KMS-11 (cell line): ENCODE measurements at regions not wholly inside any gene's neighbourhood (a gene's known extent, or its start where the extent isn't known, plus 50 kb on each side); places are given as distances from the start of the nearest gene placed in this dataset.

Experiments
- H2AFZ ChIP-seq: fragments of 200-600 bp; sonication (generic); 2 replicates; pipeline ENCODE4 v1.6.1; 2016; ENCODE audit warnings: antibody characterized with exemption, mixed run types, low read depth
- H3K27ac ChIP-seq: fragments of 200-600 bp; sonication (generic); 2 replicates; pipeline ENCODE4 v1.6.1; 2016; ENCODE audit warnings: mild to moderate bottlenecking, mixed run types
- H3K27me3 ChIP-seq: fragments of 200-600 bp; sonication (generic); 2 replicates; pipeline ENCODE4 v1.6.1; 2017; ENCODE audit warnings: mild to moderate bottlenecking, low read depth, mixed run types, moderate library complexity; ENCODE audit not compliant: insufficient read depth
- H3K36me3 ChIP-seq: fragments of 200-600 bp; sonication (generic); 2 replicates; pipeline ENCODE4 v1.6.1; 2017; ENCODE audit warnings: mild to moderate bottlenecking, mixed run types; ENCODE audit not compliant: insufficient read depth
- H3K4me1 ChIP-seq: fragments of 200-600 bp; sonication (generic); 2 replicates; pipeline ENCODE4 v1.6.1; 2016; ENCODE audit warnings: mild to moderate bottlenecking, low read depth, mixed run types; ENCODE audit not compliant: poor library complexity, severe bottlenecking
- H3K4me2 ChIP-seq: fragments of 200-600 bp; sonication (generic); 2 replicates; pipeline ENCODE4 v1.7.0; 2016; ENCODE audit warnings: mild to moderate bottlenecking, mixed run types
- H3K4me3 ChIP-seq: fragments of 200-600 bp; sonication (generic); IDR thresholded peaks from 2 replicates; pipeline ENCODE4 v1.6.1; 2017; ENCODE audit warnings: low read depth, low read length, mixed read lengths; ENCODE audit not compliant: insufficient read depth
- H3K79me2 ChIP-seq: fragments of 200-600 bp; sonication (generic); 2 replicates; pipeline ENCODE4 v1.6.1; 2016; ENCODE audit warnings: low read depth, mixed run types; ENCODE audit not compliant: insufficient read depth
- H3K9ac ChIP-seq: fragments of 200-600 bp; sonication (generic); 2 replicates; pipeline ENCODE4 v1.6.1; 2016; ENCODE audit warnings: mild to moderate bottlenecking, mixed run types
- H4K20me1 ChIP-seq: fragments of 200-600 bp; sonication (generic); 2 replicates; pipeline ENCODE4 v1.6.1; 2016; ENCODE audit warnings: mild to moderate bottlenecking, mixed run types; ENCODE audit not compliant: insufficient read depth
- TF ChIP-seq, protein P1 (sequence below): fragments of 200-600 bp; sonication (generic); conservative IDR thresholded peaks from 2 replicates; pipeline ENCODE4 v1.6.1; 2017; ENCODE audit warnings: low read depth, mild to moderate bottlenecking, antibody characterized with exemption, low read length, moderate library complexity, mixed read lengths

DNA sequence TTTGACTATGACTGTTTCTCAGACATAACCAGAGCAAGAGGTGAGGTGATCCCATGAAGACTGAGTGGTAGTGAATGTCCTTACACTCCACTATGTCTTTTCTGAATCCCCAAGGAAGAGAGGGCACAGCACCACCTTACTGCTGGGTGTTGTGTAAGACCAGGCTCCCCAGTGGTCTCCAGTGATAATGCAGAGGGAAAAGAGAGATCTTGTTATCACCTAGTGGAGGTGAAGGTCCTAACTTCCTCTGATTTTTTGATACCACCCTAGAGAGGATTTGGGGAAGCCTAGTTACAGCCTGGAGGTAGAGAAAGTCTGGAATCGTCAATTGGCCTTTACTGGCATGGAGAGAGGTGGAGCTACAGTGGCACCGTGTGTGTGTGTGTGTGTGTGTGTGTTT lies 288.0 kb upstream of the BCHE start:
- TF ChIP-seq, protein P1, sequence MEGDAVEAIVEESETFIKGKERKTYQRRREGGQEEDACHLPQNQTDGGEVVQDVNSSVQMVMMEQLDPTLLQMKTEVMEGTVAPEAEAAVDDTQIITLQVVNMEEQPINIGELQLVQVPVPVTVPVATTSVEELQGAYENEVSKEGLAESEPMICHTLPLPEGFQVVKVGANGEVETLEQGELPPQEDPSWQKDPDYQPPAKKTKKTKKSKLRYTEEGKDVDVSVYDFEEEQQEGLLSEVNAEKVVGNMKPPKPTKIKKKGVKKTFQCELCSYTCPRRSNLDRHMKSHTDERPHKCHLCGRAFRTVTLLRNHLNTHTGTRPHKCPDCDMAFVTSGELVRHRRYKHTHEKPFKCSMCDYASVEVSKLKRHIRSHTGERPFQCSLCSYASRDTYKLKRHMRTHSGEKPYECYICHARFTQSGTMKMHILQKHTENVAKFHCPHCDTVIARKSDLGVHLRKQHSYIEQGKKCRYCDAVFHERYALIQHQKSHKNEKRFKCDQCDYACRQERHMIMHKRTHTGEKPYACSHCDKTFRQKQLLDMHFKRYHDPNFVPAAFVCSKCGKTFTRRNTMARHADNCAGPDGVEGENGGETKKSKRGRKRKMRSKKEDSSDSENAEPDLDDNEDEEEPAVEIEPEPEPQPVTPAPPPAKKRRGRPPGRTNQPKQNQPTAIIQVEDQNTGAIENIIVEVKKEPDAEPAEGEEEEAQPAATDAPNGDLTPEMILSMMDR, result no peak
- H3K79me2 ChIP-seq, result no peaks in the 10 kb centered on the region
- H3K4me3 ChIP-seq, result no peak overlapping the region
- no peak overlapping the region for H2AFZ ChIP-seq
- H3K27ac ChIP-seq, result no peak overlapping the region
- no peak overlapping the region for H3K9ac ChIP-seq
- no peaks in the 10 kb centered on the region for H3K4me1 ChIP-seq
- H3K4me2 ChIP-seq, result no peak overlapping the region
- no peaks in the 10 kb centered on the region for H4K20me1 ChIP-seq
- H3K36me3 ChIP-seq, result no peaks in the 10 kb centered on the region
- H3K27me3 ChIP-seq, result no peaks in the 10 kb centered on the region

DNA sequence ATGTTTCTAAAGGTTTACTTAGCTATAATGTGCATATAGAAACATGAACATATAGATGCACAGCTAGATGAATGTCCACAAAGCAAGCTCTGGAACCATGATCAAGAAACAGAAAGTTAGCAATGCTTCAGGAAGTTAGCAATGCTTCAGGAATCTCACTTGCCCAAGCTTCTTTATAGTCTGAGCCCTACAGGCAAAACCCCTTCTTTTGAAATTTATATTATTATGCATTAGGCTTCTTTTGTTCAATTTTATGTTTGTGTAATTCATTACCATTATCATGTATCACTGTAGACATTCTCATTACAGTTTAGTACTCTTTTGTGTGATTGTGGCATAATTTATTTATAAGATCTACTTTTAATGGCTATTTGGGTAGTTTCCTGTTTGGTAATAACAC lies 286.4 kb upstream of the BCHE start:
- no peaks in the 10 kb centered on the region for H4K20me1 ChIP-seq
- TF ChIP-seq, protein P1, result no peak
- no peak overlapping the region for H3K4me3 ChIP-seq
- no peaks in the 10 kb centered on the region for H3K4me1 ChIP-seq
- H3K27me3 ChIP-seq, result no peaks in the 10 kb centered on the region
- no peak overlapping the region for H3K4me2 ChIP-seq
- no peak overlapping the region for H3K27ac ChIP-seq
- H3K79me2 ChIP-seq, result no peaks in the 10 kb centered on the region
- no peaks in the 10 kb centered on the region for H3K36me3 ChIP-seq
- H3K9ac ChIP-seq, result no peak overlapping the region
- H2AFZ ChIP-seq, result no peak overlapping the region

DNA sequence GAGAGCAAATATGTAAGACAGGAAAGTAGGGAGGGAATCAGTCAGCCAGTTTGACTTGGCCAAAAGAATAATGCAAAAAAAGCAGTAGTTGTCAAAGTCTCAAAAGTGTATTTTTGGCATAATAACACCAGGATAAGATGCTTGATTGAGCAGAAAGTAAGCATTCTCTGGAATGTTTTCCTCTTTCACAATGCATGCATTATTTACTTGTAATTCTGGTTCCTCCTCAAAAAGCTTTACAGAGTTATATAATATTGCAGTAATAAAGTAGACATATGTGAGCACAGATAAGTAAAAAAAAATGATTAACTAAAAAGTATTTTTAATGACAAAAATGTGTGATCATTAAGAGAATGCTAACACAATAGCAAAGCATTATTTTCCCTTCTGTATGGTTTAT lies 285.9 kb upstream of the BCHE start:
- no peak overlapping the region for H3K27ac ChIP-seq
- H4K20me1 ChIP-seq, result no peaks in the 10 kb centered on the region
- H3K9ac ChIP-seq, result no peak overlapping the region
- H3K27me3 ChIP-seq, result no peaks in the 10 kb centered on the region
- H3K4me3 ChIP-seq, result no peak overlapping the region
- TF ChIP-seq, protein P1, result no peak
- no peak overlapping the region for H2AFZ ChIP-seq
- H3K4me2 ChIP-seq, result no peak overlapping the region
- H3K4me1 ChIP-seq, result no peaks in the 10 kb centered on the region
- H3K79me2 ChIP-seq, result no peaks in the 10 kb centered on the region
- no peaks in the 10 kb centered on the region for H3K36me3 ChIP-seq

DNA sequence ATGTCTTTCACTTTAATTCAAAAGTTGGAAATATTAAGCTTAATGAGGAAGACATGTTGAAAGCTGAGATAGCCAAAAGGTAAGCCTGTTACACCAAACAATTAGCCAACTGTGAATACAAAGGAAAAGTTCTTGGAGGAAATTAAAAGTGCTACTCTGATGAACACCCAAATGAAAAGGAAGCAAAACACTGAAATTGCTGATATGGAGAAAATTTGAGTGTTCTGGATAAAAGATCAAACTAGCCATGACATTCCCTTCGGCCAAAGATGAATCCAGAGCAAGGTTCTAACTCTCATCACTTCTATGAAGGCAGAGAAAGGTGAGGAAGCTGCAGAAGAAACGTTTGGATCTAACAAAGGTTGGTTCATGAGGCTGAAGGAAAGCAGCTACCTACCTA lies 280.8 kb upstream of the BCHE start:
- no peaks in the 10 kb centered on the region for H4K20me1 ChIP-seq
- TF ChIP-seq, protein P1, result no peak
- no peak overlapping the region for H3K9ac ChIP-seq
- H3K4me3 ChIP-seq, result no peak overlapping the region
- no peak overlapping the region for H3K4me2 ChIP-seq
- H2AFZ ChIP-seq, result no peak overlapping the region
- H3K27me3 ChIP-seq, result no peaks in the 10 kb centered on the region
- H3K4me1 ChIP-seq, result no peaks in the 10 kb centered on the region
- H3K36me3 ChIP-seq, result no peaks in the 10 kb centered on the region
- no peaks in the 10 kb centered on the region for H3K79me2 ChIP-seq
- no peak overlapping the region for H3K27ac ChIP-seq

DNA sequence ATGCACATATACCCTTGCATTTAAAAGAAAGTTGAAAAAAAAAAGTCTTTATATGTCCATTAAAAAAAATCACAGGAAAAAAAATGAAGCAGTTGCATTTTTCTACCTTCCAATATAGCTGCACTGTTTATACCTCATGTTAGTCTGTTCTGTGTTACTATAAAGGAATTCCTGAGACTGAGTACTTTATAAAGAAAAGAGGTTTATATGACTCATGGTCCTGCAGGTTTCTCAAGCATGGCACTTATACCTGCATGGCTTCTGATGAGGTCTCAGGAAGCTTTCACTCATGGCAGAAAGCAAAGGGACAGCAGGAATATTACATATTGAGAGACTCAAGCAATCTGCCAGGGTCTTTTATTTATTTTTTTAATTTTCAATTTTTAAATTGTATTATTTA lies 277.2 kb upstream of the BCHE start:
- Histone ChIP-seq H2AFZ (no peak overlapping the region), H3K27ac (no peak overlapping the region), H3K27me3 (no peaks in the 10 kb centered on the region), H3K4me3 (no peak overlapping the region), H3K36me3 (no peaks in the 10 kb centered on the region), H3K79me2 (no peaks in the 10 kb centered on the region), H3K9ac (no peak overlapping the region), H3K4me2 (no peak overlapping the region), H3K4me1 (no peaks in the 10 kb centered on the region), H4K20me1 (no peaks in the 10 kb centered on the region)
- TF ChIP-seq, protein P1, result no peak
